Glomerular visceral epithelial cell (primary cell): ENCODE measurements at regions not wholly inside any gene's neighbourhood (a gene's known extent, or its start where the extent isn't known, plus 50 kb on each side); places are given as distances from the start of the nearest gene placed in this dataset.

ENCODE experiments used
- DNase-seq: peaks from one replicate; pipeline ENCODE4 v3.0.0-alpha.2; 2016; ENCODE audit errors: extremely low spot score

GRCh38 chr4:117014236-117014635, 71.1 kb downstream of the TRAM1L1 start:
- no peak for DNase-seq

- no peak for DNase-seq
These were observed 74.7 kb downstream of the TRAM1L1 start for GRCh38 chr4:117010671-117011070.

- DNase-seq: peak; percentile 67
These were observed 84.3 kb downstream of the TRAM1L1 start for GRCh38 chr4:117001077-117001476.

- no peak for DNase-seq
These were observed 102.7 kb downstream of the TRAM1L1 start for GRCh38 chr4:116982656-116983055.

GRCh38 chr4:116980436-116980835, 104.9 kb downstream of the TRAM1L1 start:
- peak; percentile 9 for DNase-seq

GRCh38 chr4:116959045-116959444, 126.3 kb downstream of the TRAM1L1 start:
- DNase-seq: no peak

GRCh38 chr4:116953947-116954346, 131.4 kb downstream of the TRAM1L1 start:
- DNase-seq: no peak

- no peak for DNase-seq
These were observed 132.7 kb downstream of the TRAM1L1 start for GRCh38 chr4:116952530-116953136.

- DNase-seq: no peak
These were observed 135.5 kb downstream of the TRAM1L1 start for GRCh38 chr4:116949856-116950255.

- no peak for DNase-seq
These were observed 143.1 kb downstream of the TRAM1L1 start for GRCh38 chr4:116942315-116942714.

GRCh38 chr4:116930329-116930728, 155.0 kb downstream of the TRAM1L1 start:
- DNase-seq: no peak

GRCh38 chr4:116926631-116927295, 158.6 kb downstream of the TRAM1L1 start:
- DNase-seq: peak; percentile 3

GRCh38 chr4:116925900-116926457, 159.4 kb downstream of the TRAM1L1 start:
- DNase-seq: peak; percentile 52

GRCh38 chr4:116923389-116923788, 162.0 kb downstream of the TRAM1L1 start:
- no peak for DNase-seq

- DNase-seq: no peak
These were observed 171.9 kb downstream of the TRAM1L1 start for GRCh38 chr4:116913451-116913850.

GRCh38 chr4:116906758-116907157, 178.6 kb downstream of the TRAM1L1 start:
- DNase-seq: no peak

GRCh38 chr4:116899561-116899960, 185.8 kb downstream of the TRAM1L1 start:
- DNase-seq: no peak

GRCh38 chr4:116885579-116885978, 199.8 kb downstream of the TRAM1L1 start:
- no peak for DNase-seq

- no peak for DNase-seq
These were observed 202.9 kb downstream of the TRAM1L1 start for GRCh38 chr4:116882503-116882902.

- DNase-seq: no peak
These were observed 204.3 kb downstream of the TRAM1L1 start for GRCh38 chr4:116881077-116881476.

GRCh38 chr4:116880625-116881024, 204.8 kb downstream of the TRAM1L1 start:
- DNase-seq: no peak

- no peak for DNase-seq
These were observed 207.1 kb downstream of the TRAM1L1 start for GRCh38 chr4:116878280-116878679.

GRCh38 chr4:116877069-116877468, 208.3 kb downstream of the TRAM1L1 start:
- no peak for DNase-seq
